ENCODE measurements at regions not wholly inside any gene's neighbourhood (a gene's known extent, or its start where the extent isn't known, plus 50 kb on each side); places are given as distances from the start of the nearest gene placed in this dataset.
"Not testable (repeated sequence)": the region's sequence is repeated elsewhere in the genome, so short reads cannot be mapped to it uniquely, and the experiment has no call there.

DNA sequence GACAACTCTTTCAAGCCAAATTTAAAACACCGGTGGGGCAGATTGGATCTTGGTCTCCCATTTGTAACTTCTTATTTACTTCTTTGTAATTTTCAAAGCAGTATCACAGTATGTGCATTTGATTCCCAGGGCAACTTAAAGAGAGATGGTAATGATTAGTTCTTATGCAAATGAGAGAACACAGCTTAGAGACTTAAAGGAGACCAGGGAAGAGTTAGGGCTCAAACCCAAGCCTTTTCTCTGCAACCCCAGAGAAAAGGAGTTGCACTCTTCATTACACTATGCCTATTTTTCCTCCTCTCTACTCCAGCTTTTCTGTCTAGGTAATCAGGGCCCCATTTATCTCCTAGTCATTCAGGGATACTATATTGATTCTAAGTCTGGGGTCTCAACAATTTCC lies 237.8 kb upstream of the NMUR2 start:
- Histone ChIP-seq H3K4me1 (peaks cover 0 to 18% (median 14%) of the 10 kb centered on the region in 9 donors), H3K9me3 (no peaks in the 10 kb centered on the region), H3K27me3 (no peaks in the 10 kb centered on the region), H3K4me3 (no peak overlapping the region), H3K36me3 (no peaks in the 10 kb centered on the region), H3K27ac (no peak overlapping the region)
- intact Hi-C loops (cut with DNase I) = no loop called here
- no peak for DNase-seq
- TF ChIP-seq, protein P1, sequence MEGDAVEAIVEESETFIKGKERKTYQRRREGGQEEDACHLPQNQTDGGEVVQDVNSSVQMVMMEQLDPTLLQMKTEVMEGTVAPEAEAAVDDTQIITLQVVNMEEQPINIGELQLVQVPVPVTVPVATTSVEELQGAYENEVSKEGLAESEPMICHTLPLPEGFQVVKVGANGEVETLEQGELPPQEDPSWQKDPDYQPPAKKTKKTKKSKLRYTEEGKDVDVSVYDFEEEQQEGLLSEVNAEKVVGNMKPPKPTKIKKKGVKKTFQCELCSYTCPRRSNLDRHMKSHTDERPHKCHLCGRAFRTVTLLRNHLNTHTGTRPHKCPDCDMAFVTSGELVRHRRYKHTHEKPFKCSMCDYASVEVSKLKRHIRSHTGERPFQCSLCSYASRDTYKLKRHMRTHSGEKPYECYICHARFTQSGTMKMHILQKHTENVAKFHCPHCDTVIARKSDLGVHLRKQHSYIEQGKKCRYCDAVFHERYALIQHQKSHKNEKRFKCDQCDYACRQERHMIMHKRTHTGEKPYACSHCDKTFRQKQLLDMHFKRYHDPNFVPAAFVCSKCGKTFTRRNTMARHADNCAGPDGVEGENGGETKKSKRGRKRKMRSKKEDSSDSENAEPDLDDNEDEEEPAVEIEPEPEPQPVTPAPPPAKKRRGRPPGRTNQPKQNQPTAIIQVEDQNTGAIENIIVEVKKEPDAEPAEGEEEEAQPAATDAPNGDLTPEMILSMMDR (IDR thresholded peaks at IDR 0.05) = no peak
- WGBS, 2 donors = 56 to 86% methylated on average over 1 of the region's 1 CpG
- no peak for ATAC-seq

DNA sequence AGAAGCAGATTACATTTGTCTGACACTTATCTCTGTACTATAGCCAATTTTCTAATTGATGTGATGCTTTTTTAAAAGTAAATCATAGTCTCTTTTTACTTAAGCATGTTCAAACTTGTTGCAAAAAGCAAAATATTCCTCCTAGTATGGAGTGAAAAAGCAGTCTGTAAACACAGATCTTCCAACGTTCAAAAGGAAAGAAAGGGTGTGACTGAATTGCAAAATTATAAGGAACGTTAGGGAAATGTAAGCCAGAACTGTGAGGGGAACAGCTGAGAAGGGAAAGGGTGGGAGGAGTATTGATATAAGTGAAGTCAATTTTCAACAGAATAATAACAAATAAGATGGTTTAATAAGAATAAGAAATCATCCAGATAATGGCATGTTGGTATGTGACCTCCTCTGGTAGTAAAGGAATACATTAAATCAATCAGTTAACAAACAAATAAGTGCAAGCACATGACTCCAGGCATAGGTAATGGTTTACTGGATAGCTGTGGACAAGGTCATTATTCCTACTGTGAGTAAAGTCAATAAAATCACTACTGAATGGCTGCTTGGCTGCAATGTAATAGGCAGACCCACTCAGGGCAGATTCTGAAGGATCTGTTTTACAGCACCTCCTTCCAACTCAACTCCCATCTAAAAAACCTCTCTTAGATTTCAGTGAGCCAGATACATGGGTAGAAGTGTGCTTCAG lies 239.1 kb upstream of the NMUR2 start:
- Histone ChIP-seq H3K9me3 (no peaks in the 10 kb centered on the region), H3K27ac (no peak overlapping the region), H3K4me3 (no peak overlapping the region), H3K4me1 (peaks cover 0 to 8% (median 5%) of the 10 kb centered on the region in 9 donors), H3K36me3 (no peaks in the 10 kb centered on the region), H3K27me3 (no peaks in the 10 kb centered on the region)
- ATAC-seq = no peak
- WGBS, 2 donors = 56 to 58% methylated on average over 2 of the region's 2 CpGs
- no peak for DNase-seq
- TF ChIP-seq, protein P1 (IDR thresholded peaks at IDR 0.05) = no peak
- intact Hi-C loops (cut with DNase I) = no loop called here

DNA sequence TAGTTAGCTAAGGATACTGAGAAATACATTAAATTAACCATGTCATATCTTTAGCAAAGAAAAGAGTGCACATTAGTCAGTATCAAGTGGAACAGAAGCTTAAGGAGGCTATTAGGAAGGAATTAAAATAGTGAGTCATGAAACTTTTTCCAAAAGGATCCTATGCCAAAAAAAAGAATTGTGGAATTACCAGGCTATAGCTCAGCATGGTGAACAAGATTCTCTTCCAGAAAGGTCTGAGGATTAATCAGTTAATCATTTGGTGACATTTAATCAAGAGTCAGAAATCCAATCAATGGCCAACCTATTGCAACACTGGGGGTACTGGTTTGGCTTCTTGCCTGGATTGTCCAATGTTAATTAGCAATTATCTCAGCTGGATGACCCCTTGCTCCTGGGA lies 244.5 kb upstream of the NMUR2 start:
- TF ChIP-seq, protein P1 (IDR thresholded peaks at IDR 0.05) = no peak
- Histone ChIP-seq H3K27ac (no peak overlapping the region), H3K4me3 (no peak overlapping the region), H3K36me3 (no peaks in the 10 kb centered on the region), H3K27me3 (no peaks in the 10 kb centered on the region), H3K9me3 (no peaks in the 10 kb centered on the region), H3K4me1 (no peaks in the 10 kb centered on the region)
- intact Hi-C loops (cut with DNase I) = no loop called here
- no peak for ATAC-seq
- no peak for DNase-seq

DNA sequence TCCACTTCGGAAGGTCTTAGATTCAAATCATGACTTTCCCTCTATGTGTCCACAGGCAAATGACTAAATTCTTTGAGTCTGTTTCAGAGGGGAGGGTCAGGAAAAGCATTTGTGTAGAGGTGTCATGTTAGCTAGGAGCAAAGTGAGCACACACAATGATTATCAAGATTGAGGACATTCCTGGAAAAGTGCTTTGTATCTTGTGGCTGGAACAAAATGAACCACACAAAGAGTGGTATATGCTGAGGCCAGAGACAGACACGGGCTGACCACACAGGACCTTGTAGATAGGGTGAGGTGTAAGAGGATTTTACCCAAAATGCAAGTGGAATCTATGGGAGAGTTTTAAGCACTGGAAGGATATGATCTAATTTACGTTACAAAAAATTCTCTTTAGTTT lies 245.3 kb upstream of the NMUR2 start:
- intact Hi-C loops (cut with DNase I) = no loop called here
- H3K4me3 ChIP-seq = no peak overlapping the region
- no peaks in the 10 kb centered on the region for H3K27me3 ChIP-seq
- DNase-seq (no peak), ATAC-seq (no peak)
- no peaks in the 10 kb centered on the region for H3K9me3 ChIP-seq
- no peak overlapping the region for H3K27ac ChIP-seq
- TF ChIP-seq, protein P1 (IDR thresholded peaks at IDR 0.05) = no peak
- no peaks in the 10 kb centered on the region for H3K36me3 ChIP-seq
- 76 to 77% methylated on average over 3 of the region's 3 CpGs for WGBS, 2 donors
- no peaks in the 10 kb centered on the region for H3K4me1 ChIP-seq

DNA sequence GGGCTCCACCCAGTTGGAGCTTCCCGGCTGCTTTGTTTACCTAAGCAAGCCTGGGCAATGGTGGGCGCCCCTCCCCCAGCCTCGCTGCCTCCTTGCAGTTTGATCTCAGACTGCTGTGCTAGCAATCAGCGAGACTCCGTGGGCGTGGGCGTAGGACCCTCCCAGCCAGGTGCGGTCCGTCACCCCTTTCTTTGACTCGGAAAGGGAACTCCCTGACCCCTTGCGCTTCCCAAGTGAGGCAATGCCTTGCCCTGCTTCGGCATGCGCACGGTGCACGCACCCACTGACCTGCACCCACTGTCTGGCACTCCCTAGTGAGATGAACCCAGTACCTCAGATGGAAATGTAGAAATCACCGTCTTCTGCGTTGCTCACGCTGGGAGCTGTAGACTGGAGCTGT lies 254.4 kb upstream of the NMUR2 start:
- 72 to 76% methylated on average over 16 to 18 of the region's 18 CpGs for WGBS, 2 donors
- H3K27ac ChIP-seq; intact Hi-C loops (cut with DNase I); ATAC-seq; H3K4me3 ChIP-seq; H3K4me1 ChIP-seq; H3K27me3 ChIP-seq; H3K36me3 ChIP-seq; DNase-seq; H3K9me3 ChIP-seq: not testable (repeated sequence)

Data from heart right ventricle (tissue), 16 donors.